Gastrocnemius medialis (tissue), 4 donors: ENCODE measurements at regions not wholly inside any gene's neighbourhood (a gene's known extent, or its start where the extent isn't known, plus 50 kb on each side); places are given as distances from the start of the nearest gene placed in this dataset.

ENCODE experiments used
- CTCF ChIP-seq, 5 experiments: fragments of 450-650 bp in 3 of 5; fragments of 200-600 bp in 2 of 5; sonication (generic) in 2 of 5; IDR thresholded peaks in 4 of 5; conservative IDR thresholded peaks in 1 of 5; 1 replicate in 4 of 5; 2 replicates in 1 of 5; pipeline ENCODE4 v1.5.1; 2016 to 2019; ENCODE audit warnings: antibody characterized with exemption in 5 of 5, mild to moderate bottlenecking in 3 of 5, moderate library complexity in 3 of 5
- POLR2A ChIP-seq, 2 donors: fragments of 450-650 bp; IDR thresholded peaks; one replicate each; pipeline ENCODE4 v1.6.1; 2017; ENCODE audit warnings: antibody characterized with exemption in 2 of 2, mild to moderate bottlenecking in 2 of 2, moderate library complexity in 2 of 2

GRCh38 chr15:69666441-69666882, 213.8 kb downstream of the RPLP1 start:
- TF ChIP-seq CTCF (IDR thresholded peaks at IDR 0.05 in 4 of 5, conservative IDR thresholded peaks at IDR 0.05 in 1 of 5) = no peak
- no peak for TF ChIP-seq POLR2A (IDR thresholded peaks at IDR 0.05)
